ENCODE measurements at regions not wholly inside any gene's neighbourhood (a gene's known extent, or its start where the extent isn't known, plus 50 kb on each side); places are given as distances from the start of the nearest gene placed in this dataset.

GRCh38 chr14:64639340-64639821 is 64.8 kb upstream of the PLEKHG3 start:
- no peak for TF ChIP-seq CTCF (IDR thresholded peaks at IDR 0.05; ENCODE audit: low read depth, low read length, missing input control)
- TF ChIP-seq FOXA1 (IDR thresholded peaks at IDR 0.05): no peak
- no peak for TF ChIP-seq TAF1 (conservative IDR thresholded peaks at IDR 0.05)
- TF ChIP-seq ZBTB33 (IDR thresholded peaks at IDR 0.05): no peak
- peak; percentile 86 for TF ChIP-seq SP1 (IDR thresholded peaks at IDR 0.05)
- TF ChIP-seq MAX (IDR thresholded peaks at IDR 0.05): peak; percentile 56
- TF ChIP-seq RAD21 (IDR thresholded peaks at IDR 0.05): peak; percentile 33 to 41
- TF ChIP-seq YY1 (IDR thresholded peaks at IDR 0.05): peak; percentile 71
- TF ChIP-seq GABPA (IDR thresholded peaks at IDR 0.05 in 1 of 2, conservative IDR thresholded peaks at IDR 0.05 in 1 of 2): no peak
- peak; percentile 26 for TF ChIP-seq REST (IDR thresholded peaks at IDR 0.05)
- TF ChIP-seq JUND (IDR thresholded peaks at IDR 0.05): peak; percentile 43 to 72
- peak in 1 of 2 donors; percentile 31 for TF ChIP-seq EGR1 (IDR thresholded peaks at IDR 0.05; ENCODE audit: low read depth in 2 of 2)

All from liver (tissue), 3 donors.